ENCODE measurements at regions not wholly inside any gene's neighbourhood (a gene's known extent, or its start where the extent isn't known, plus 50 kb on each side); places are given as distances from the start of the nearest gene placed in this dataset.
"Not testable (repeated sequence)": the region's sequence is repeated elsewhere in the genome, so short reads cannot be mapped to it uniquely, and the experiment has no call there.

- TF ChIP-seq, protein P1, sequence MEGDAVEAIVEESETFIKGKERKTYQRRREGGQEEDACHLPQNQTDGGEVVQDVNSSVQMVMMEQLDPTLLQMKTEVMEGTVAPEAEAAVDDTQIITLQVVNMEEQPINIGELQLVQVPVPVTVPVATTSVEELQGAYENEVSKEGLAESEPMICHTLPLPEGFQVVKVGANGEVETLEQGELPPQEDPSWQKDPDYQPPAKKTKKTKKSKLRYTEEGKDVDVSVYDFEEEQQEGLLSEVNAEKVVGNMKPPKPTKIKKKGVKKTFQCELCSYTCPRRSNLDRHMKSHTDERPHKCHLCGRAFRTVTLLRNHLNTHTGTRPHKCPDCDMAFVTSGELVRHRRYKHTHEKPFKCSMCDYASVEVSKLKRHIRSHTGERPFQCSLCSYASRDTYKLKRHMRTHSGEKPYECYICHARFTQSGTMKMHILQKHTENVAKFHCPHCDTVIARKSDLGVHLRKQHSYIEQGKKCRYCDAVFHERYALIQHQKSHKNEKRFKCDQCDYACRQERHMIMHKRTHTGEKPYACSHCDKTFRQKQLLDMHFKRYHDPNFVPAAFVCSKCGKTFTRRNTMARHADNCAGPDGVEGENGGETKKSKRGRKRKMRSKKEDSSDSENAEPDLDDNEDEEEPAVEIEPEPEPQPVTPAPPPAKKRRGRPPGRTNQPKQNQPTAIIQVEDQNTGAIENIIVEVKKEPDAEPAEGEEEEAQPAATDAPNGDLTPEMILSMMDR (IDR thresholded peaks at IDR 0.05; ENCODE audit: borderline replicate concordance), result no peak
- H3K4me3 ChIP-seq, result no peak overlapping the region
- DNase-seq, result no peak
- peaks cover 18% of the 10 kb centered on the region for H3K4me1 ChIP-seq
- intact Hi-C loops (cut with micrococcal nuclease), result no loop called here
- peaks cover 4% of the 10 kb centered on the region for H3K36me3 ChIP-seq
- no peak overlapping the region for H3K27ac ChIP-seq (replicated peaks)
- no peaks in the 10 kb centered on the region for H3K27me3 ChIP-seq (ENCODE audit: low read depth)
- H3K9me3 ChIP-seq (replicated peaks), result no peaks in the 10 kb centered on the region
These were observed 203.5 kb upstream of the ECI2 start for GRCh38 chr6:4338884-4339283.

- Histone ChIP-seq H3K27me3 (ENCODE audit: low read depth) (no peaks in the 10 kb centered on the region), H3K4me1 (peaks cover 8% of the 10 kb centered on the region), H3K27ac (replicated peaks) (no peak overlapping the region), H3K36me3 (no peaks in the 10 kb centered on the region), H3K9me3 (replicated peaks) (no peaks in the 10 kb centered on the region), H3K4me3 (no peak overlapping the region)
- intact Hi-C loops (cut with micrococcal nuclease), result no loop called here
- TF ChIP-seq, protein P1 (IDR thresholded peaks at IDR 0.05; ENCODE audit: borderline replicate concordance), result no peak
- no peak for DNase-seq
These were observed 201.5 kb upstream of the ECI2 start for GRCh38 chr6:4336778-4337442.

- Histone ChIP-seq H3K27ac (replicated peaks) (no peak overlapping the region), H3K27me3 (ENCODE audit: low read depth) (no peaks in the 10 kb centered on the region), H3K4me3 (no peak overlapping the region), H3K4me1 (peaks cover 8% of the 10 kb centered on the region), H3K9me3 (replicated peaks) (no peaks in the 10 kb centered on the region), H3K36me3 (no peaks in the 10 kb centered on the region)
- intact Hi-C loops (cut with micrococcal nuclease), result no loop called here
- DNase-seq, result no peak
- TF ChIP-seq, protein P1 (IDR thresholded peaks at IDR 0.05; ENCODE audit: borderline replicate concordance), result no peak
These were observed 200.7 kb upstream of the ECI2 start for GRCh38 chr6:4336084-4336483.

DNA sequence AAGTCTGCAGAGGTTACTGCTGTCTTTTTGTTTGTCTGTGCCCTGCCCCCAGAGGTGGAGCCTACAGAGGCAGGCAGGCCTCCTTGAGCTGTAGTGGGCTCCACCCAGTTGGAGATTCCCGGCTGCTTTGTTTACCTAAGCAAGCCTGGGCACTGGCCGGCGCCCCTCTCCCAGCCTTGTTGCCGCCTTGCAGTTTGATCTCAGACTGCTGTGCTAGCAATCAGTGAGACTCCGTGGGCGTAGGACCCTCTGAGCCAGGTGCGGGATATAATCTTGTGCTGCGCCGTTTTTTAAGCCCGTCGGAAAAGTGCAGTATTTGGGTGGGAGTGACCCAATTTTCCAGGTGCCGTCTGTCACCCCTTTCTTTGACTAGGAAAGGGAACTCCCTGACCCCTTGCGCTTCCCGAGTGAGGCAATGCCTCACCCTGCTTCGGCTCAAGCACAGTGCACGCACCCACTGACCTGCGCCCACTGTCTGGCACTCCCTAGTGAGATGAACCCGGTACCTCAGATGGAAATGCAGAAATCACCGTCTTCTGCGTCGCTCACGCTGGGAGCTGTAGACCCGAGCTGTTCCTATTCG, 198.9 kb upstream of the ECI2 start:
- DNase-seq; intact Hi-C loops (cut with micrococcal nuclease); H3K27me3 ChIP-seq (ENCODE audit: low read depth); H3K4me1 ChIP-seq; H3K9me3 ChIP-seq (replicated peaks); H3K4me3 ChIP-seq; H3K36me3 ChIP-seq; H3K27ac ChIP-seq (replicated peaks): not testable (repeated sequence)

GRCh38 chr6:4327841-4328240, 192.5 kb upstream of the ECI2 start:
- no peak overlapping the region for H3K4me3 ChIP-seq
- peaks cover 4% of the 10 kb centered on the region for H3K4me1 ChIP-seq
- TF ChIP-seq, protein P1 (IDR thresholded peaks at IDR 0.05; ENCODE audit: borderline replicate concordance), result no peak
- no peaks in the 10 kb centered on the region for H3K36me3 ChIP-seq
- no peak overlapping the region for H3K27ac ChIP-seq (replicated peaks)
- DNase-seq, result no peak
- H3K9me3 ChIP-seq (replicated peaks), result no peaks in the 10 kb centered on the region
- no peaks in the 10 kb centered on the region for H3K27me3 ChIP-seq (ENCODE audit: low read depth)
- intact Hi-C loops (cut with micrococcal nuclease), result no loop called here

DNA sequence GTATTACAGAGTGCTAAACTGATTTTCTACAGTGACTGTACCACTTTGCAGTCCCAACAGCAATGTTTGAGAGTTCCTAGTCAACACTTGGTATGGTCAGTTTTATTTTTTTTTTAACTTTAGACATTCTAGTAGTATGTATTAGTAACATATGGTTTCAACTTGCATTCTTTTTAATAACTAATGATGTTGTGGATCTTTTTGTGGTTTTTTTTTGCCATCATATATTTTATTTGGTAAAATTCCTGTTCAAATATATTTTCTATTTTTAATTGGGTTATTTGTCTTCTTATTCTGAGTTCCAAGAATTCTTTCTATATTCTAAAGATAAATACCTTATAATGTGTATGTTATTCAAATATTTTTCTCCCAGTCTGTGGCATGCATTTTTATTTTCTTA, 189.4 kb upstream of the ECI2 start:
- no peaks in the 10 kb centered on the region for H3K27me3 ChIP-seq (ENCODE audit: low read depth)
- no peaks in the 10 kb centered on the region for H3K9me3 ChIP-seq (replicated peaks)
- DNase-seq, result no peak
- TF ChIP-seq, protein P1 (IDR thresholded peaks at IDR 0.05; ENCODE audit: borderline replicate concordance), result no peak
- H3K36me3 ChIP-seq, result no peaks in the 10 kb centered on the region
- peaks cover 31% of the 10 kb centered on the region for H3K4me1 ChIP-seq
- no peak overlapping the region for H3K27ac ChIP-seq (replicated peaks)
- intact Hi-C loops (cut with micrococcal nuclease), result no loop called here
- no peak overlapping the region for H3K4me3 ChIP-seq
